GM19467 (cell line): ENCODE measurements at regions not wholly inside any gene's neighbourhood (a gene's known extent, or its start where the extent isn't known, plus 50 kb on each side); places are given as distances from the start of the nearest gene placed in this dataset.
"Not testable (repeated sequence)": the region's sequence is repeated elsewhere in the genome, so short reads cannot be mapped to it uniquely, and the experiment has no call there.

Experiments
- ATAC-seq: cut with Tn5 transposase; IDR thresholded peaks from one replicate; pipeline ENCODE4 v1.9.1; 2021; ENCODE audit warnings: mild to moderate bottlenecking, moderate library complexity; ENCODE audit not compliant: unreplicated experiment

- ATAC-seq = no peak
These were observed 152.1 kb downstream of the UQCRFS1 start for GRCh38 chr19:29060813-29061364.

GRCh38 chr19:29056535-29056934 lies 156.4 kb downstream of the UQCRFS1 start:
- ATAC-seq = no peak

- ATAC-seq = no peak
These were observed 157.9 kb downstream of the UQCRFS1 start for GRCh38 chr19:29054886-29055675.

- no peak for ATAC-seq
These were observed 164.1 kb downstream of the UQCRFS1 start for GRCh38 chr19:29048873-29049272.

GRCh38 chr19:29045679-29046254 lies 167.2 kb downstream of the UQCRFS1 start:
- no peak for ATAC-seq

GRCh38 chr19:29044037-29044436 lies 168.9 kb downstream of the UQCRFS1 start:
- ATAC-seq = no peak

GRCh38 chr19:29042450-29042849 lies 170.5 kb downstream of the UQCRFS1 start:
- no peak for ATAC-seq

- no peak for ATAC-seq
These were observed 172.0 kb downstream of the UQCRFS1 start for GRCh38 chr19:29040951-29041350.

- ATAC-seq = no peak
These were observed 172.7 kb downstream of the UQCRFS1 start for GRCh38 chr19:29040292-29040691.

GRCh38 chr19:29039036-29039435 lies 173.9 kb downstream of the UQCRFS1 start:
- not testable (repeated sequence) for ATAC-seq

- no peak for ATAC-seq
These were observed 181.7 kb downstream of the UQCRFS1 start for GRCh38 chr19:29031216-29031615.

GRCh38 chr19:29029268-29029958 lies 183.5 kb downstream of the UQCRFS1 start:
- ATAC-seq = no peak

GRCh38 chr19:29022599-29022998 lies 190.4 kb downstream of the UQCRFS1 start:
- no peak for ATAC-seq

- no peak for ATAC-seq
These were observed 190.8 kb downstream of the UQCRFS1 start for GRCh38 chr19:29022165-29022564.

- no peak for ATAC-seq
These were observed 191.6 kb downstream of the UQCRFS1 start for GRCh38 chr19:29021232-29021916.

- ATAC-seq = no peak
These were observed 193.5 kb downstream of the UQCRFS1 start for GRCh38 chr19:29019403-29019802.

GRCh38 chr19:29018542-29018941 lies 194.4 kb downstream of the UQCRFS1 start:
- no peak for ATAC-seq

- no peak for ATAC-seq
These were observed 195.2 kb downstream of the UQCRFS1 start for GRCh38 chr19:29017788-29018187.

GRCh38 chr19:29016926-29017760 lies 195.8 kb downstream of the UQCRFS1 start:
- ATAC-seq = no peak

GRCh38 chr19:29016353-29016752 lies 196.6 kb downstream of the UQCRFS1 start:
- ATAC-seq = no peak
